ENCODE measurements at regions not wholly inside any gene's neighbourhood (a gene's known extent, or its start where the extent isn't known, plus 50 kb on each side); places are given as distances from the start of the nearest gene placed in this dataset.

DNA sequence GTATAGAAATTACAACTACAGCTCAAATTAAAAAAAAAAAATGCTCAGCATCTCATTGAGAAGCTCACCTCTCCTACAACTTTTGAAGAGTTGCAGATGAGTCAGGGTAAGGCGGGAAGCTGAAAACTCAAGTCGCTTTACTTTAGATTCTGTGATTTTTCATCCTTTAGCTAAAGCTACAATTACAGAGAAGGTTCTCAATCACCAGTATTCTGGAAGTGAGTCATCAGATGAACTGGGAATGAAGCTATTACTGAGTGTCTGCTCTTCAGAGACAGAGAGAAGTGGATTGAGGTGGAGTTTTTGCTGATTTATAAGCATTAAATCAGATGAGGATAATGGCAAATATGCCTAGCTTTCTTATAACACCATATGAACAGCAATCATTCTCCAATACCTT is 91.9 kb downstream of the TFAP2A start:
- in situ Hi-C loops (cut with HindIII; ENCODE audit: low sequenced_read_pairs): no loop called here
- DNase-seq (ENCODE audit: low read depth): no peak
- TF ChIP-seq, protein P1, sequence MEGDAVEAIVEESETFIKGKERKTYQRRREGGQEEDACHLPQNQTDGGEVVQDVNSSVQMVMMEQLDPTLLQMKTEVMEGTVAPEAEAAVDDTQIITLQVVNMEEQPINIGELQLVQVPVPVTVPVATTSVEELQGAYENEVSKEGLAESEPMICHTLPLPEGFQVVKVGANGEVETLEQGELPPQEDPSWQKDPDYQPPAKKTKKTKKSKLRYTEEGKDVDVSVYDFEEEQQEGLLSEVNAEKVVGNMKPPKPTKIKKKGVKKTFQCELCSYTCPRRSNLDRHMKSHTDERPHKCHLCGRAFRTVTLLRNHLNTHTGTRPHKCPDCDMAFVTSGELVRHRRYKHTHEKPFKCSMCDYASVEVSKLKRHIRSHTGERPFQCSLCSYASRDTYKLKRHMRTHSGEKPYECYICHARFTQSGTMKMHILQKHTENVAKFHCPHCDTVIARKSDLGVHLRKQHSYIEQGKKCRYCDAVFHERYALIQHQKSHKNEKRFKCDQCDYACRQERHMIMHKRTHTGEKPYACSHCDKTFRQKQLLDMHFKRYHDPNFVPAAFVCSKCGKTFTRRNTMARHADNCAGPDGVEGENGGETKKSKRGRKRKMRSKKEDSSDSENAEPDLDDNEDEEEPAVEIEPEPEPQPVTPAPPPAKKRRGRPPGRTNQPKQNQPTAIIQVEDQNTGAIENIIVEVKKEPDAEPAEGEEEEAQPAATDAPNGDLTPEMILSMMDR (IDR thresholded peaks at IDR 0.05; ENCODE audit: low read depth, low read length, missing control alignments): no peak
- H3K4me3 ChIP-seq (ENCODE audit: low read depth, low read length): no peak overlapping the region

DNA sequence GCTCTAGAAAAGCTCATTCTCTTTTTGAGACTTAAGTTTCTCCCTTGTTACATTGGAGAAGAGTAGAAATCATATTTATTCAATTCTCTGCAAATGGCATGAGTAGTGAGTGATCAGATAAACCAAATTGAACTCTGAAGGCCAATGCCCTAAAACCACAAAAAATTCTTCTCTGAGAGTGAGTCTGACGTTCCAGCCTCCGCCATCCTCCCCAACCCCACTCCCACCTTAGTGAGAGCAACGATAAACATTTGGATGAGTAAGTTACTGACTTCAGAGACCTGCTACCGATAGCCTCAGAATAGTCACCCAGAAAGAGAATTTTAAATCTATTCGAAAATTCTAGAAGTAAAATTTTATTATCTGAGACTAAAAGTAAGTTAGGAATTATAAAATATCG is 94.6 kb downstream of the TFAP2A start:
- DNase-seq (ENCODE audit: low read depth): no peak
- in situ Hi-C loops (cut with HindIII; ENCODE audit: low sequenced_read_pairs): no loop called here
- TF ChIP-seq, protein P1 (IDR thresholded peaks at IDR 0.05; ENCODE audit: low read depth, low read length, missing control alignments): no peak
- H3K4me3 ChIP-seq (ENCODE audit: low read depth, low read length): no peak overlapping the region

DNA sequence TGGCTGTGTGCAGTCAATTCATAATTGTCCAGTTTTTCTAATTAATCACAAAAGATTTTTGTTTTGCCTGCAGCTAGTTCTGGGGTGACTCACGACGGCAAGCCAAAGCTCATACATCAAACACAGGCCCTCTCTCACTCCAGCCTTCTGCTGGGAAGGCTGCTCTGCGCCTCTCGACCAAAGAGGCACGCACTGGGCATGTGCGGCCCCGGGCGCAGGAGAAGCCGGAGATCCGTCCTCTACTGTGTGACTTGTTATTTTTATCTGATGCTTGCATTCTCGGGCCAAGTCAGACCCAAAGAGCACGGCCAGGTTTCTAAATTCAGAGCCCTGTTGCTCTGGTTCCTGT is 98.5 kb downstream of the TFAP2A start:
- in situ Hi-C loops (cut with HindIII; ENCODE audit: low sequenced_read_pairs): no loop called here
- no peak overlapping the region for H3K4me3 ChIP-seq (ENCODE audit: low read depth, low read length)
- peak; percentile 44 for DNase-seq (ENCODE audit: low read depth)

DNA sequence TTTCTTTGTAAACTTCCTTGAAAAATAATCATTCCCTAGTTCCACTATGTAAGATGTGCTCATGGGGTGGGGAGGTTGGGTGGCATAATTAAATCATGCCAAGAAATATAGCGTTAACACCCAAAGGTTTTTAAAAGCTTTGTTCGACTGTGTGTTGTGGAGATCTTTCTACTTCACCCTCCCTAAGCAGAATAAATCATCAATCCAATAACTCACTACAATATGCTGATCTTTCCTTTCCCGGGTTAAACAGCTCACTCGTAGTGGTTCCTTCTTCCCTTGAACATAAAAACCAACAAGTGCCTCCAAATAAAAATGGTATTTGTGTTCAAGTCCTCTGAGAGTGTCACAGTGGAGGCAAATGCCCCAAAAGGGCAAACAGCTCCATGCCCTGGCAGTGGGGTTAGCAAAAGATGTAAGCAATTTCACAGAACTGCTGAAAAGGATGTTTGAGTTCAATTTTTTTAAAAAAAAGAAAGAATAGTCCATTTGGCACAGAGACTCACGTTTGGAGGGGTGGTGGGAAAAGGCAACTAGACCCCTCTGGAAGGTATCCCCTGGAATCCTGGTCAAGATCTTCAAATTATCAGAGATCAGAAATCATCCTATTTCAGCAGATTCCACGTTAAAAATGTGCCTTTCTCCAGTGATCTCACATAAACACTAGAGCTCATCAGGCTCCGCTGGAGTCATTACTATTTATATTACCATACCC is 99.1 kb downstream of the TFAP2A start:
- in situ Hi-C loops (cut with HindIII; ENCODE audit: low sequenced_read_pairs): no loop called here

More for the DNA sequence above, 98.5 kb downstream of the TFAP2A start:
- TF ChIP-seq, protein P1 (IDR thresholded peaks at IDR 0.05; ENCODE audit: low read depth, low read length, missing control alignments): no peak

DNA sequence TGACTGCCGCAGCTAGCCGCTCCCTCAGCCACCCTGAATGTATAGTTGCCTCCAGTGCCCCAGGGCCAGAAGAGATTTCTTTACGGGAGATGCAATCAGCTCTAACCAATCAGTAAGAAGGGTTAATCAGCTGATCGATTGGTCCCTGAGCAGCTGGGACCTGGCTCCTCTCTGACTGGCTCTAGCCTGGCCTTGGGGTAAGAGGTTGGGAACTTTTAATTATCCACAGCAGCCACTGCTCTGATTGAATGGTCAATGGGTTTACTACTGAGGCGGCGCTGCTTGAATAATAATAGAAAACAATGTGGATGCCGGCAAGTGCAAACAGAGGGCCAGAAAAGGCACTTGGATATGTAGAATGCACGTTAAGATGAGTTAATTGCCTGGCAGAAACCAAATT is 99.8 kb downstream of the TFAP2A start:
- in situ Hi-C loops (cut with HindIII; ENCODE audit: low sequenced_read_pairs): no loop called here
- TF ChIP-seq, protein P1 (IDR thresholded peaks at IDR 0.05; ENCODE audit: low read depth, low read length, missing control alignments): no peak
- no peak for DNase-seq (ENCODE audit: low read depth)

More for the DNA sequence above, 99.1 kb downstream of the TFAP2A start:
- TF ChIP-seq, protein P1 (IDR thresholded peaks at IDR 0.05; ENCODE audit: low read depth, low read length, missing control alignments): no peak
- no peak overlapping the region for H3K4me3 ChIP-seq (ENCODE audit: low read depth, low read length)
- no peak for DNase-seq (ENCODE audit: low read depth)

DNA sequence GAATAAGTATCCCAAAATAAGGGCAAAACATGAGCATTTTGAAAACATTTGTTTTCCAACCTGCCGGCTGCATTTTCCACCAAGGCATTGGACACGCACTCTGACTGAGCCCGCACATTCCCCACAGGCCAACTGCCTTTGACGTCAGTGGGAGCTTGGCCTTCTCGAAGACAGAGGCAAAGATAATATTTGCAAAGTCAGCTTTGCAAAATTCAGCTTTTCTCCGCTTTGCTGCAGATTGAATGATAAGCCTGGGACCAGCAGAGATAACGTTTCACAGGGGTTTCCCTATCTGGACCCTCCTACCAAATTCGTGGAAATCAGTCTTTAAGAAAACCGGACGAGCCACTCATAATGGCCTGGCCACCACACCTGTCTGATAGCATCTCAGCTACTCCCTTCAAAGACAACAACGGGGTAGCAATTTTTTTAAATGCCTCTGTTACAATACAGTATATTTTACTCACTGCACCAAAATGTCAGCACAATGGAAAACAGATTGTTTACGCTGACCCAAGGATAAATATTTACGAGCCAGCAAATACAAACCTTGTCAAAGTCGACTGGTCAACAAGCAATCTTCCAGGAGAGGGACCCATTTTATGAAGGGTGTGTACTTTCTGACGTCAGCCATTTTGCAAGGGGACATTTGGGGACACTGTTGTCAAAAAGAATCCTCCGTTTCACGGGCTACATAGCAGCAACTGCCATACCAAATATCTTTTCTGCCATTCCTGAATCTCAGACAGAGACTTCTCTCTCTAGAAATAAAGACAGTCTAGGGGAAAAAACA is 100.5 kb downstream of the TFAP2A start:
- TF ChIP-seq, protein P1 (IDR thresholded peaks at IDR 0.05; ENCODE audit: low read depth, low read length, missing control alignments): no peak
- in situ Hi-C loops (cut with HindIII; ENCODE audit: low sequenced_read_pairs): no loop called here
- H3K4me3 ChIP-seq (ENCODE audit: low read depth, low read length): no peak overlapping the region
- no peak for DNase-seq (ENCODE audit: low read depth)

More for the DNA sequence above, 99.8 kb downstream of the TFAP2A start:
- no peak overlapping the region for H3K4me3 ChIP-seq (ENCODE audit: low read depth, low read length)
